Epithelial cell of esophagus (primary cell): ENCODE measurements at regions not wholly inside any gene's neighbourhood (a gene's known extent, or its start where the extent isn't known, plus 50 kb on each side); places are given as distances from the start of the nearest gene placed in this dataset.

Experiments used
- DNase-seq: peaks from one replicate; pipeline ENCODE4 v3.0.0; 2010; ENCODE audit warnings: low read depth
- H3K4me3 ChIP-seq: 2 replicates; pipeline ENCODE4 v1.5.1; 2011; ENCODE audit warnings: mild to moderate bottlenecking, low read length, control low read depth
- CTCF ChIP-seq: IDR thresholded peaks from 2 replicates; pipeline ENCODE4 v1.5.1; 2011; ENCODE audit warnings: low read depth, mild to moderate bottlenecking, low read length, control low read depth, inconsistent platforms; ENCODE audit not compliant: insufficient read depth; ENCODE audit errors: missing control alignments

- DNase-seq: peak; percentile 16
- no peak for TF ChIP-seq CTCF
- H3K4me3 ChIP-seq: no peak overlapping the region
Observed at GRCh38 chr9:16180546-16180945, 627.7 kb downstream of the CCDC171 start.

GRCh38 chr9:16181539-16181938 lies 628.7 kb downstream of the CCDC171 start:
- no peak overlapping the region for H3K4me3 ChIP-seq
- no peak for DNase-seq
- no peak for TF ChIP-seq CTCF

- H3K4me3 ChIP-seq: no peak overlapping the region
- DNase-seq: no peak
- TF ChIP-seq CTCF: no peak
Observed at GRCh38 chr9:16182784-16183183, 629.9 kb downstream of the CCDC171 start.

GRCh38 chr9:16184964-16185646 lies 632.3 kb downstream of the CCDC171 start:
- no peak overlapping the region for H3K4me3 ChIP-seq
- no peak for TF ChIP-seq CTCF
- peak; percentile 31 for DNase-seq

GRCh38 chr9:16191191-16191590 lies 638.3 kb downstream of the CCDC171 start:
- TF ChIP-seq CTCF: no peak
- no peak overlapping the region for H3K4me3 ChIP-seq

GRCh38 chr9:16191691-16192402 lies 639.0 kb downstream of the CCDC171 start:
- peak; percentile 57 for DNase-seq
- H3K4me3 ChIP-seq: no peak overlapping the region
- peak; percentile 84 for TF ChIP-seq CTCF

More at GRCh38 chr9:16191191-16191590, 638.3 kb downstream of the CCDC171 start:
- DNase-seq: no peak
